ENCODE measurements at regions not wholly inside any gene's neighbourhood (a gene's known extent, or its start where the extent isn't known, plus 50 kb on each side); places are given as distances from the start of the nearest gene placed in this dataset.

DNA sequence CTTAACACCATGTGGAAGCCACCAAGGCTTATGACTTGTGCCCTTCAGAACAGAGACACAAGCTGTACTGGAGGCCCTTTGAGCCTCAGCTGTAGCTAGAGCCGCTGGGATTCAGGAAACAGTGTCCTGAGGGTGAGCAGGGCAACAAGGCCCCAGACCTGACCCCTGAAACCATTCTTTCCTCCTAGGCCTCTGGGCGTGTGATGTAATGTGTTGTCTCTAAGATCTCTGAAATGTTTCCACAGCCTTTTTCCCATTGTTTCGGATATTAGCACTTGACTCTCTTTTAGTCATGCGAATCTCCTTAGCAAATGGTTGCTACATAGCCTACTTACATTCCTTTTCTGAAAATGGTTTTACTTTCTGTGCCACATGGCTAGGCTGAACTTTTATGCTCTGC lies 114.9 kb downstream of the CD8B2 start:
- DNase-seq (ENCODE audit: extremely low read depth in 1 of 4, low spot score in 3 of 4) (no peak), FAIRE-seq (no peak), ATAC-seq (no peak)
- BruUV-seq (replicated peaks): no TSS peak
- no peaks in the 10 kb centered on the region for H3K79me2 ChIP-seq (ENCODE audit: control insufficient read depth, insufficient read depth, low read length)
- no peak overlapping the region for H3K4me3 ChIP-seq
- ChIA-PET CTCF (ENCODE audit: low intra/inter-chr PET ratio) (no interaction called here), POLR2A (no interaction called here)
- H3K9ac ChIP-seq (ENCODE audit: insufficient read depth in 1 of 2, low read depth in 2 of 2, low read length in 2 of 2): no peak overlapping the region
- no peaks in the 10 kb centered on the region for H3K9me3 ChIP-seq (replicated peaks; ENCODE audit: control insufficient read depth, insufficient read depth, low read depth, low read length)
- no peaks in the 10 kb centered on the region for H3K36me3 ChIP-seq (ENCODE audit: control insufficient read depth, insufficient read depth, low read length)
- 0% methylated on average over 4 of the region's 4 CpGs for WGBS (ENCODE audit: insufficient coverage, low coverage, missing lambda C conversion rate)
- no peak overlapping the region for H3K4me2 ChIP-seq (ENCODE audit: insufficient read depth, low read length)
- no peak overlapping the region for H2AFZ ChIP-seq (ENCODE audit: low read depth, low read length)
- no peak overlapping the region for H3K27ac ChIP-seq (ENCODE audit: extremely low read depth, low read depth, low read length)
- no peaks in the 10 kb centered on the region for H3K9me1 ChIP-seq (ENCODE audit: control insufficient read depth, insufficient read depth, low read length)
- in situ Hi-C loops (cut with MboI) (no loop called here), intact Hi-C loops (cut with micrococcal nuclease) (no loop called here)
- no peaks in the 10 kb centered on the region for H3K27me3 ChIP-seq (ENCODE audit: control insufficient read depth in 2 of 2, insufficient read depth in 2 of 2, low read length in 2 of 2)
- H3K4me1 ChIP-seq (replicated peaks in 1 of 2; ENCODE audit: control insufficient read depth in 2 of 2, insufficient read depth in 2 of 2, low read length in 2 of 2): no peaks in the 10 kb centered on the region
- no peaks in the 10 kb centered on the region for H4K20me1 ChIP-seq (replicated peaks; ENCODE audit: control insufficient read depth, insufficient read depth, low read length)
- TF ChIP-seq, protein P1, sequence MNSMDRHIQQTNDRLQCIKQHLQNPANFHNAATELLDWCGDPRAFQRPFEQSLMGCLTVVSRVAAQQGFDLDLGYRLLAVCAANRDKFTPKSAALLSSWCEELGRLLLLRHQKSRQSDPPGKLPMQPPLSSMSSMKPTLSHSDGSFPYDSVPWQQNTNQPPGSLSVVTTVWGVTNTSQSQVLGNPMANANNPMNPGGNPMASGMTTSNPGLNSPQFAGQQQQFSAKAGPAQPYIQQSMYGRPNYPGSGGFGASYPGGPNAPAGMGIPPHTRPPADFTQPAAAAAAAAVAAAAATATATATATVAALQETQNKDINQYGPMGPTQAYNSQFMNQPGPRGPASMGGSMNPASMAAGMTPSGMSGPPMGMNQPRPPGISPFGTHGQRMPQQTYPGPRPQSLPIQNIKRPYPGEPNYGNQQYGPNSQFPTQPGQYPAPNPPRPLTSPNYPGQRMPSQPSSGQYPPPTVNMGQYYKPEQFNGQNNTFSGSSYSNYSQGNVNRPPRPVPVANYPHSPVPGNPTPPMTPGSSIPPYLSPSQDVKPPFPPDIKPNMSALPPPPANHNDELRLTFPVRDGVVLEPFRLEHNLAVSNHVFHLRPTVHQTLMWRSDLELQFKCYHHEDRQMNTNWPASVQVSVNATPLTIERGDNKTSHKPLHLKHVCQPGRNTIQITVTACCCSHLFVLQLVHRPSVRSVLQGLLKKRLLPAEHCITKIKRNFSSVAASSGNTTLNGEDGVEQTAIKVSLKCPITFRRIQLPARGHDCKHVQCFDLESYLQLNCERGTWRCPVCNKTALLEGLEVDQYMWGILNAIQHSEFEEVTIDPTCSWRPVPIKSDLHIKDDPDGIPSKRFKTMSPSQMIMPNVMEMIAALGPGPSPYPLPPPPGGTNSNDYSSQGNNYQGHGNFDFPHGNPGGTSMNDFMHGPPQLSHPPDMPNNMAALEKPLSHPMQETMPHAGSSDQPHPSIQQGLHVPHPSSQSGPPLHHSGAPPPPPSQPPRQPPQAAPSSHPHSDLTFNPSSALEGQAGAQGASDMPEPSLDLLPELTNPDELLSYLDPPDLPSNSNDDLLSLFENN (IDR thresholded peaks at IDR 0.05; ENCODE audit: low read depth in 2 of 2, low read length in 2 of 2): no peak
- TF ChIP-seq, protein P2, sequence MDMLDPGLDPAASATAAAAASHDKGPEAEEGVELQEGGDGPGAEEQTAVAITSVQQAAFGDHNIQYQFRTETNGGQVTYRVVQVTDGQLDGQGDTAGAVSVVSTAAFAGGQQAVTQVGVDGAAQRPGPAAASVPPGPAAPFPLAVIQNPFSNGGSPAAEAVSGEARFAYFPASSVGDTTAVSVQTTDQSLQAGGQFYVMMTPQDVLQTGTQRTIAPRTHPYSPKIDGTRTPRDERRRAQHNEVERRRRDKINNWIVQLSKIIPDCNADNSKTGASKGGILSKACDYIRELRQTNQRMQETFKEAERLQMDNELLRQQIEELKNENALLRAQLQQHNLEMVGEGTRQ (CRISPR knock-in tag; IDR thresholded peaks at IDR 0.05): no peak
- TF ChIP-seq SRSF7 (optimal IDR thresholded peaks at IDR 0.05; ENCODE audit: low read depth, low read length) (no peak), SMARCA5 (IDR thresholded peaks at IDR 0.05) (no peak), HIVEP1 (CRISPR knock-in tag; IDR thresholded peaks at IDR 0.05) (no peak), CREM (IDR thresholded peaks at IDR 0.05; ENCODE audit: low read depth) (no peak), HEY1 (CRISPR knock-in tag; IDR thresholded peaks at IDR 0.05; ENCODE audit: borderline replicate concordance) (no peak), NELFE (IDR thresholded peaks at IDR 0.05; ENCODE audit: insufficient read depth, insufficient read length) (no peak), HNRNPL (IDR thresholded peaks at IDR 0.05; ENCODE audit: low read depth, low read length) (no peak), SLC30A9 (CRISPR knock-in tag; IDR thresholded peaks at IDR 0.05) (no peak), GABPB1 (CRISPR knock-in tag; IDR thresholded peaks at IDR 0.05) (no peak), ZNF212 (CRISPR knock-in tag; IDR thresholded peaks at IDR 0.05) (no peak), STAG1 (CRISPR knock-in tag; IDR thresholded peaks at IDR 0.05; ENCODE audit: borderline replicate concordance) (no peak), JUN (IDR thresholded peaks at IDR 0.05; ENCODE audit: borderline replicate concordance, low read depth, low read length) (no peak), JUN (CRISPR knock-in tag; IDR thresholded peaks at IDR 0.05; ENCODE audit: borderline replicate concordance) (no peak), ZNF408 (CRISPR knock-in tag; IDR thresholded peaks at IDR 0.05; ENCODE audit: low read depth) (no peak), NR2C1 (IDR thresholded peaks at IDR 0.05) (no peak), NR2C1 (tag; IDR thresholded peaks at IDR 0.05) (no peak), CCAR2 (IDR thresholded peaks at IDR 0.05; ENCODE audit: low read depth, low read length) (no peak)
- TF ChIP-seq, protein P3, sequence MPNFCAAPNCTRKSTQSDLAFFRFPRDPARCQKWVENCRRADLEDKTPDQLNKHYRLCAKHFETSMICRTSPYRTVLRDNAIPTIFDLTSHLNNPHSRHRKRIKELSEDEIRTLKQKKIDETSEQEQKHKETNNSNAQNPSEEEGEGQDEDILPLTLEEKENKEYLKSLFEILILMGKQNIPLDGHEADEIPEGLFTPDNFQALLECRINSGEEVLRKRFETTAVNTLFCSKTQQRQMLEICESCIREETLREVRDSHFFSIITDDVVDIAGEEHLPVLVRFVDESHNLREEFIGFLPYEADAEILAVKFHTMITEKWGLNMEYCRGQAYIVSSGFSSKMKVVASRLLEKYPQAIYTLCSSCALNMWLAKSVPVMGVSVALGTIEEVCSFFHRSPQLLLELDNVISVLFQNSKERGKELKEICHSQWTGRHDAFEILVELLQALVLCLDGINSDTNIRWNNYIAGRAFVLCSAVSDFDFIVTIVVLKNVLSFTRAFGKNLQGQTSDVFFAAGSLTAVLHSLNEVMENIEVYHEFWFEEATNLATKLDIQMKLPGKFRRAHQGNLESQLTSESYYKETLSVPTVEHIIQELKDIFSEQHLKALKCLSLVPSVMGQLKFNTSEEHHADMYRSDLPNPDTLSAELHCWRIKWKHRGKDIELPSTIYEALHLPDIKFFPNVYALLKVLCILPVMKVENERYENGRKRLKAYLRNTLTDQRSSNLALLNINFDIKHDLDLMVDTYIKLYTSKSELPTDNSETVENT (CRISPR knock-in tag; IDR thresholded peaks at IDR 0.05): no peak

Data from K562 (cell line).